Testis (tissue), 2 donors: ENCODE measurements at regions not wholly inside any gene's neighbourhood (a gene's known extent, or its start where the extent isn't known, plus 50 kb on each side); places are given as distances from the start of the nearest gene placed in this dataset.

Experiments
- DNase-seq: peaks from one replicate; pipeline ENCODE4 v3.0.0-alpha.2; 2019
- H3K27ac ChIP-seq, 2 donors: fragments of 200-600 bp; sonication (generic); one replicate each; pipeline ENCODE4 v1.5.1; 2019
- H3K27me3 ChIP-seq: fragments of 200-600 bp; sonication (generic); one replicate; pipeline ENCODE4 v1.5.1; 2019
- H3K36me3 ChIP-seq: fragments of 200-600 bp; sonication (generic); one replicate; pipeline ENCODE4 v1.5.1; 2017; ENCODE audit warnings: low read depth; ENCODE audit errors: missing control alignments
- H3K4me1 ChIP-seq: fragments of 200-600 bp; sonication (generic); one replicate; pipeline ENCODE4 v1.5.1; 2019
- H3K4me3 ChIP-seq, 2 donors: fragments of 200-600 bp; sonication (generic); one replicate each; pipeline ENCODE4 v1.5.1; 2017 to 2019
- H3K9me3 ChIP-seq: fragments of 200-600 bp; sonication (generic); one replicate; pipeline ENCODE4 v1.5.1; 2017
- POLR2A ChIP-seq: fragments of 450-650 bp; IDR thresholded peaks from one replicate; pipeline ENCODE4 v1.6.1; 2017; ENCODE audit warnings: antibody characterized with exemption, mild to moderate bottlenecking, moderate library complexity
- WGBS, 2 donors: methylation state at CpG; one replicate each; pipeline ENCODE4 v1.1.5; 2018; 5-methylcytosine and 5-hydroxymethylcytosine counted together
- intact Hi-C: fragments of 100-400 bp; cut with DNase I; formaldehyde crosslinking; loops from one replicate; pipeline ENCODE4 v1.15.1; 2023; ENCODE audit warnings: low total_unique reads
- TF ChIP-seq, protein P1 (sequence below), 3 experiments: fragments of 450-650 bp in 2 of 3; fragments of 200-600 bp in 1 of 3; sonication (generic) in 1 of 3; IDR thresholded peaks; one replicate each; pipeline ENCODE4 v1.5.1; 2016 to 2019; ENCODE audit warnings: antibody characterized with exemption in 3 of 3, mild to moderate bottlenecking in 2 of 3, moderate library complexity in 1 of 3

DNA sequence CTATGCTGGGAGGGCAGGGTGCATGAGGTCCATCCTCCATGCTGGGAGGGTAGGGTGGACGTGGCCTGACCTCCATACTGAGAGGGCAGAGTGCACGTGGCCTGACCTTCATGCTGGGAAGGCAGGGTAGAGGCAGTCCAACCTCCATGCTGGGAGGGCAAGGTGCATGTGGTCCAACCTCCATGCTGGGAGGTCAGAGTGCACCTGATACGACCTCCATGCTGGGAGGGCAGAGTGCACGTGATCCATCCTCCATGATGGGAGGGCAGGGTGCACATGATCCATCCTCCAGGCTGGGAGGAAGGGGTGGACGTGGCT is 622.2 kb downstream of the BRD1 start:
- no peaks in the 10 kb centered on the region for H3K4me1 ChIP-seq
- intact Hi-C loops, result no loop called here
- DNase-seq, result peak; percentile 6
- H3K27ac ChIP-seq, result no peak overlapping the region
- TF ChIP-seq, protein P1, sequence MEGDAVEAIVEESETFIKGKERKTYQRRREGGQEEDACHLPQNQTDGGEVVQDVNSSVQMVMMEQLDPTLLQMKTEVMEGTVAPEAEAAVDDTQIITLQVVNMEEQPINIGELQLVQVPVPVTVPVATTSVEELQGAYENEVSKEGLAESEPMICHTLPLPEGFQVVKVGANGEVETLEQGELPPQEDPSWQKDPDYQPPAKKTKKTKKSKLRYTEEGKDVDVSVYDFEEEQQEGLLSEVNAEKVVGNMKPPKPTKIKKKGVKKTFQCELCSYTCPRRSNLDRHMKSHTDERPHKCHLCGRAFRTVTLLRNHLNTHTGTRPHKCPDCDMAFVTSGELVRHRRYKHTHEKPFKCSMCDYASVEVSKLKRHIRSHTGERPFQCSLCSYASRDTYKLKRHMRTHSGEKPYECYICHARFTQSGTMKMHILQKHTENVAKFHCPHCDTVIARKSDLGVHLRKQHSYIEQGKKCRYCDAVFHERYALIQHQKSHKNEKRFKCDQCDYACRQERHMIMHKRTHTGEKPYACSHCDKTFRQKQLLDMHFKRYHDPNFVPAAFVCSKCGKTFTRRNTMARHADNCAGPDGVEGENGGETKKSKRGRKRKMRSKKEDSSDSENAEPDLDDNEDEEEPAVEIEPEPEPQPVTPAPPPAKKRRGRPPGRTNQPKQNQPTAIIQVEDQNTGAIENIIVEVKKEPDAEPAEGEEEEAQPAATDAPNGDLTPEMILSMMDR (IDR thresholded peaks at IDR 0.05), result no peak
- no peak for TF ChIP-seq POLR2A
- no peak overlapping the region for H3K4me3 ChIP-seq
- H3K27me3 ChIP-seq, result no peaks in the 10 kb centered on the region
- H3K36me3 ChIP-seq, result no peaks in the 10 kb centered on the region
- no peaks in the 10 kb centered on the region for H3K9me3 ChIP-seq
- WGBS, 2 donors, result 61 to 67% methylated on average over 3 to 5 of the region's 5 CpGs

DNA sequence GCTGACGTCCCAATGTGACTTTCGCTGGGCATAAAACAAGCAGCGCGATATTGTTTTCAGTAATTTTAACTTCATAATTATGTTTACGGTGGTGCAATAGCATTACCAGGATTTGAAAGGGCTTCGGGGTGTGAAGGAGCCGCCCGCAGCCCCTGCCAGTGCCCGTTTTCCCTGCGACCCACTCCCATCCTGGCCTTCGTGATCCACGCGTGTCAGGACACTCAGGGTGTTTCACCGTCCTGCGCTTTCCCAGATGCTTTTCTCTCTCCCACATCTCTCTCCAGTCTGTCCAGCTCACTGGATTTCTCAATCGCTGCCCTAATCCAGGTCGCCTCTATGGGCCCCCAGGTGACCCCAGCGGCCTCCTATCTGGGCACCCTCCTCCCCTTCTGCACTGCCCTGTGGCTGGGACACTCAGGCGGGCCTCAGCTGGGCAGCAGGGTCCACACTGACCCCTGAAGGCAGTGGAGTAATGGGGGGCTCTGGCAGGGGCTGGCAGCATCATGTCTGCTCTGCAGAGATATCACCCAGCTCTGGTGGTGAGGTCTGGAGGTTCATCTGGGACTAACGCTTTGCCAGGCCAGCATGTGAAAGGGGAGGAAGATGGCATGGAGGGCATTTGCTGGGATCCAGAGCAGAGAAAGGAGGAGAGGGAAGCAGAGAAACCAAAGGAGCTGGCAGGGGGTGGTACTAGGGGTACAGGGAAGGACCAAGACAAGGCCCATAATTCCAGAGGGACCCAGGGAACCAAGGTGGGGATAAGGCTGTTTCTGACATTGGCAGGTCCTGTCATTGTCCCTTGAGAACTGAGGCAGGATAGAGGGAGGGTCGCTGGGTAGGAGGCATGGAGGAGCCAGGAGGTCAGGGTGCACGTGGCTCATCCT is 622.8 kb downstream of the BRD1 start:
- peak; percentile 1 for DNase-seq
- H3K4me1 ChIP-seq, result no peaks in the 10 kb centered on the region
- TF ChIP-seq, protein P1 (IDR thresholded peaks at IDR 0.05), result no peak
- no peak for TF ChIP-seq POLR2A
- intact Hi-C loops, result no loop called here
- no peak overlapping the region for H3K27ac ChIP-seq
- no peak overlapping the region for H3K4me3 ChIP-seq
- H3K9me3 ChIP-seq, result no peaks in the 10 kb centered on the region
- WGBS, 2 donors, result 67 to 81% methylated on average over 22 of the region's 22 CpGs
- H3K36me3 ChIP-seq, result no peaks in the 10 kb centered on the region
- H3K27me3 ChIP-seq, result no peaks in the 10 kb centered on the region

DNA sequence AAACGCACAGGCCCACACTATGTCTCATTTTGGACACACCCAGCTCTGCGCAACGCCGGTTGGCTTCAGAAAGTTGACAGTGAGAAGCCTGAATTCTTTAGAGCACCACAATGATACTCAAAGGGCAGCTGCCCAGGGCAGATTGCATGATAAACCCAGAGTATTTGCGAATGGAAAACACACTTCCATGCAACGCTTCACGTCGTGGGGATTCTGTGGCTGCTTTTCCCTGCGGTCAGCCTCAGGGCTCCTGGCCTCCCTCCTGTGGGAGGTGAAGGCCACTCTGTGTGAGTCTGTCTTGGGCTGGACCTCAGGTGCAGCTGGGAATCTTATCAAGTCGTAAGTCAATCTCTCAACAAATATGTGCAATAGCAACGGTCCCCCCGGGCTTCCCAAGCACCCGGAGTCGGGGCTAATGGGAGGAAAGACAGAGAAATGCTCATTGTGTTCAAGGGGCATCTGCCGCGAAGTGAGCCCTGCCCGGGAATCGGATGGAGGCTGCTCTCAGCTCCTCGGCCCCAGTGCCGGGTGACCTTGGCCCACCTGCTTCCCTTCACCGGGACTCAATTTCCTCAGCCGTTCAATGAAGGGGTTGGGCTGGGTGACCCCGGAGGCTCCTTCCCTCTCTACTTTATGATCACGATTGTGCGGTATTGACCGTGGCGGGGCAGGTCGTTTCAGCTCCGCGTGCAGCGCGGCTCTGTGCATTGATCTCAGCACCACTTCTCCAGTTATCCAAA is 623.6 kb downstream of the BRD1 start:
- 60 to 63% methylated on average over 32 of the region's 32 CpGs for WGBS, 2 donors
- Histone ChIP-seq H3K4me3 (no peak overlapping the region), H3K4me1 (no peaks in the 10 kb centered on the region), H3K9me3 (no peaks in the 10 kb centered on the region), H3K36me3 (no peaks in the 10 kb centered on the region), H3K27me3 (no peaks in the 10 kb centered on the region), H3K27ac (no peak overlapping the region)
- DNase-seq, result peak; percentile 10
- intact Hi-C loops, result no loop called here
- TF ChIP-seq, protein P1 (IDR thresholded peaks at IDR 0.05), result no peak
- TF ChIP-seq POLR2A, result no peak

DNA sequence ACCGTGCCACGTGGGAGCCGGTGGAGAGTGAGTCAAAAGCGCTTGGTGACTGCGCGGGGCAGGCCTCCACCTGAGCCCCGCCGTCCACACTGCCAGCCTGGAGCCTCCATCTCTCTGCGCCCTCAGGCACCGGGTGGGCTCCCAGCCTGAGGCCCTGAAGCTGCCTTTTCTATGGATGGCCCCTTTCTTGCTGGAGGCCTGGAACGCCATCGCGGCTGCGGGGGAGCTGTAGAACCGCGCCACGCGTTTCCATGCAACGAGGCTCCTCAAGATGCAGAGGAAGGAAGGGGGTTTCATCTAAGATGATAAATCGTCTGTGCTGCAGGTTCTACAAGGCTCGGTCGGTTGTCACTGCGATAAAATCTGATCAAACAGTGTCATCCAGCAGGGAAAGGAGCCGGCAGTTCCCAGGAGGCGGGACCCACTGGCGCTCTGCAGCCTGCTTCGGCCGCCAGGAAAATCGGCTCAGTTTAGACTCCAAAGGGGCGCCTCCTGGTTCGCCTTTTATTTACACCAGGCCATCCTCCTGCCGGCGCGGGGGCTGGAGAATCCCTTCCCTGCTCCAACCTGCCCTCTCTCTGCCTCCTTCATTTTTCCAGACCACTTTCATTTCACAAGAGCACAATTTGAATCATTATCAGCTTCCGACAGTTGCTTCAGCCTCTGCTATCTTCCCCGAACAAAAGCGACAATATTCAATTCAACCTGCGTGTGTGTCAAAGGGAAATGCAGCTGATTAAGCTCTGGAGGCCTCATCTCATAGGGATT is 624.4 kb downstream of the BRD1 start:
- WGBS, 2 donors, result 58 to 63% methylated on average over 21 to 38 of the region's 38 CpGs
- H3K4me3 ChIP-seq, result no peak overlapping the region
- no peaks in the 10 kb centered on the region for H3K27me3 ChIP-seq
- H3K27ac ChIP-seq, result no peak overlapping the region
- peak; percentile 11 for DNase-seq
- H3K4me1 ChIP-seq, result no peaks in the 10 kb centered on the region
- intact Hi-C loops, result no loop called here
- TF ChIP-seq POLR2A, result no peak
- TF ChIP-seq, protein P1 (IDR thresholded peaks at IDR 0.05), result no peak
- H3K9me3 ChIP-seq, result no peaks in the 10 kb centered on the region
- no peaks in the 10 kb centered on the region for H3K36me3 ChIP-seq
